GM19455 (cell line): ENCODE measurements at regions not wholly inside any gene's neighbourhood (a gene's known extent, or its start where the extent isn't known, plus 50 kb on each side); places are given as distances from the start of the nearest gene placed in this dataset.
"Not testable (repeated sequence)": the region's sequence is repeated elsewhere in the genome, so short reads cannot be mapped to it uniquely, and the experiment has no call there.

Experiments used
- ATAC-seq: cut with Tn5 transposase; IDR thresholded peaks from one replicate; pipeline ENCODE4 v1.9.1; 2021; ENCODE audit not compliant: unreplicated experiment

- ATAC-seq, result not testable (repeated sequence)
These were observed 220.0 kb downstream of the SYK start for GRCh38 chr9:91021656-91022055.

GRCh38 chr9:91023741-91024140, 222.1 kb downstream of the SYK start:
- no peak for ATAC-seq

- no peak for ATAC-seq
These were observed 223.2 kb downstream of the SYK start for GRCh38 chr9:91024841-91025240.

- ATAC-seq, result no peak
These were observed 224.2 kb downstream of the SYK start for GRCh38 chr9:91025856-91026255.

- ATAC-seq, result no peak
These were observed 224.6 kb downstream of the SYK start for GRCh38 chr9:91026266-91026665.

GRCh38 chr9:91027005-91027404, 225.4 kb downstream of the SYK start:
- no peak for ATAC-seq

GRCh38 chr9:91028166-91028827, 226.7 kb downstream of the SYK start:
- ATAC-seq, result no peak

GRCh38 chr9:91029650-91030361, 228.2 kb downstream of the SYK start:
- ATAC-seq, result no peak

GRCh38 chr9:91032121-91032531, 230.5 kb downstream of the SYK start:
- no peak for ATAC-seq

- no peak for ATAC-seq
These were observed 231.7 kb downstream of the SYK start for GRCh38 chr9:91033270-91033669.

- ATAC-seq, result no peak
These were observed 232.2 kb downstream of the SYK start for GRCh38 chr9:91033797-91034196.

GRCh38 chr9:91034521-91034920, 232.9 kb downstream of the SYK start:
- no peak for ATAC-seq

GRCh38 chr9:91034976-91035824, 233.6 kb downstream of the SYK start:
- no peak for ATAC-seq

- no peak for ATAC-seq
These were observed 234.2 kb downstream of the SYK start for GRCh38 chr9:91035825-91036208.

GRCh38 chr9:91036356-91036755, 234.7 kb downstream of the SYK start:
- ATAC-seq, result no peak

GRCh38 chr9:91036826-91037510, 235.3 kb downstream of the SYK start:
- ATAC-seq, result no peak

GRCh38 chr9:91037511-91038482, 236.2 kb downstream of the SYK start:
- no peak for ATAC-seq

- ATAC-seq, result no peak
These were observed 237.0 kb downstream of the SYK start for GRCh38 chr9:91038483-91039124.

GRCh38 chr9:91039125-91039834, 237.7 kb downstream of the SYK start:
- no peak for ATAC-seq
